Naive thymus-derived CD4-positive, alpha-beta T cell (primary cell): ENCODE measurements at regions not wholly inside any gene's neighbourhood (a gene's known extent, or its start where the extent isn't known, plus 50 kb on each side); places are given as distances from the start of the nearest gene placed in this dataset.

ENCODE experiments used
- ATAC-seq: fragments of 150-1000 bp; cut with Tn5 transposase; 2 replicates; pipeline ENCODE4 v1.10.0; 2021; ENCODE audit warnings: mild to moderate bottlenecking, moderate library complexity
- CTCF ChIA-PET: fragments of 350-600 bp; sonication (Branson Sonifier 250); formaldehyde crosslinking; loops from one replicate; lab custom pipeline; 2021; ENCODE audit warnings: antibody characterized with exemption; lab: Charles Lee
- POLR2A ChIA-PET: fragments of 350-600 bp; sonication (Branson Sonifier 250); formaldehyde crosslinking; loops from one replicate; lab custom pipeline; 2021; ENCODE audit warnings: antibody characterized with exemption, inconsistent platforms; lab: Charles Lee
- DNase-seq, 9 donors: peaks; one replicate each; pipeline versions ENCODE4 v3.0.0 to v3.0.0-alpha.2; 2020 to 2022; ENCODE audit warnings: mixed read lengths in 1 of 9
- H3K27ac ChIP-seq: one replicate; pipeline ENCODE4 v1.7.0; 2013; ENCODE audit warnings: mild to moderate bottlenecking, low read depth, low read length, moderate library complexity
- H3K27me3 ChIP-seq, 2 donors: one replicate each; pipeline ENCODE4 v1.7.0; 2013; ENCODE audit warnings: low read length in 2 of 2, mild to moderate bottlenecking in 2 of 2, moderate library complexity in 2 of 2; ENCODE audit not compliant: control insufficient read depth in 2 of 2, insufficient read depth in 2 of 2
- H3K36me3 ChIP-seq, 3 experiments: 1 replicate in 2 of 3; 2 replicates in 1 of 3; pipeline ENCODE4 v1.7.0; 2013; ENCODE audit warnings: low read length in 3 of 3, mild to moderate bottlenecking in 3 of 3, moderate library complexity in 1 of 3; ENCODE audit not compliant: insufficient read depth in 3 of 3, control insufficient read depth in 2 of 3
- H3K4me1 ChIP-seq, 2 donors: one replicate each; pipeline ENCODE4 v1.7.0; 2013; ENCODE audit warnings: low read length in 2 of 2, mild to moderate bottlenecking in 2 of 2, moderate library complexity in 1 of 2; ENCODE audit not compliant: control insufficient read depth in 2 of 2, insufficient read depth in 2 of 2
- H3K4me3 ChIP-seq: 2 replicates; pipeline ENCODE4 v1.7.0; 2013; ENCODE audit warnings: mild to moderate bottlenecking, low read length
- H3K9me3 ChIP-seq, 3 experiments: 1 replicate in 2 of 3; 2 replicates in 1 of 3; pipeline ENCODE4 v1.7.0; 2013; ENCODE audit warnings: low read length in 3 of 3; ENCODE audit not compliant: control insufficient read depth in 2 of 3
- H3K27ac Mint-ChIP-seq, 9 donors: one replicate each; pipeline ENCODE4 v1.8.0; 2020 to 2022; ENCODE audit warnings: mixed read lengths in 9 of 9, mild to moderate bottlenecking in 8 of 9, moderate library complexity in 5 of 9, inconsistent platforms in 2 of 9
- H3K27me3 Mint-ChIP-seq, 5 donors: one replicate each; pipeline ENCODE4 v1.8.0; 2021 to 2022; ENCODE audit warnings: mixed read lengths in 5 of 5, mild to moderate bottlenecking in 1 of 5
- H3K36me3 Mint-ChIP-seq, 5 donors: one replicate each; pipeline ENCODE4 v1.8.0; 2020 to 2022; ENCODE audit warnings: mixed read lengths in 5 of 5, mild to moderate bottlenecking in 3 of 5, inconsistent platforms in 1 of 5
- H3K4me1 Mint-ChIP-seq, 7 donors: one replicate each; pipeline ENCODE4 v1.8.0; 2020 to 2022; ENCODE audit warnings: mixed read lengths in 7 of 7, mild to moderate bottlenecking in 3 of 7, inconsistent platforms in 1 of 7
- H3K4me3 Mint-ChIP-seq, 10 donors: one replicate each; pipeline ENCODE4 v1.8.0; 2020 to 2022; ENCODE audit warnings: mild to moderate bottlenecking in 10 of 10, mixed read lengths in 10 of 10, moderate library complexity in 6 of 10, inconsistent platforms in 2 of 10
- H3K9me3 Mint-ChIP-seq, 11 donors: one replicate each; pipeline ENCODE4 v1.8.0; 2020 to 2022; ENCODE audit warnings: mixed read lengths in 11 of 11, mild to moderate bottlenecking in 4 of 11, inconsistent platforms in 1 of 11, moderate library complexity in 1 of 11
- intact Hi-C, 2 donors: fragments of 100-400 bp; cut with micrococcal nuclease; formaldehyde crosslinking; loops; one replicate each; pipeline ENCODE4 v1.15.1; 2023

DNA sequence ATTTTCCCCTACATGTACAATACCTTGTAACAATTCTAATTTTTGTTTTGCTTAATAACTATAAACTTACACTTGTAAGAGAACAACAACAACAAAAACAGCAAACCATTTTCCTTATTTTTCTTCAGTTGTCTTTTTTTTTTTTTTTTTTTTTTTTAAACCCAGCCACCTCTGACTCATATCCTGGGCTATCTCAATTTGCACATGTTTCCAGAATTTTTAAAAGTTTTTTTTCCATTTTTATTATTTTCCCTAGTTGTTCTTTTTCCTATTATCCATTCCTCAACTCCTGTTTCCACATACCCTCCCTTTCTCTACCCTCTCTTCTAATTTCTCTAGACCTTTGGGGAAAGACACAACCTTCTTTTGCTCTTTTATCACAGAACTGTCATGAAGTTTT, 112.5 kb downstream of the EFEMP1 start:
- H3K27ac ChIP-seq: no peak overlapping the region
- Mint-ChIP-seq H3K27me3 (peaks cover 0 to 21% (median 10%) of the 10 kb centered on the region in 5 donors), H3K4me3 (no peak overlapping the region), H3K27ac (no peak overlapping the region), H3K36me3 (no peaks in the 10 kb centered on the region), H3K9me3 (peaks cover 0 to 5% (median 0%) of the 10 kb centered on the region in 11 donors), H3K4me1 (no peaks in the 10 kb centered on the region)
- H3K4me3 ChIP-seq: no peak overlapping the region
- ChIA-PET POLR2A (no interaction called here), CTCF (no interaction called here)
- DNase-seq (no peak), ATAC-seq (no peak)
- no peaks in the 10 kb centered on the region for H3K27me3 ChIP-seq
- H3K4me1 ChIP-seq: no peaks in the 10 kb centered on the region
- H3K9me3 ChIP-seq: no peaks in the 10 kb centered on the region
- no peaks in the 10 kb centered on the region for H3K36me3 ChIP-seq
- intact Hi-C loops: no loop called here

DNA sequence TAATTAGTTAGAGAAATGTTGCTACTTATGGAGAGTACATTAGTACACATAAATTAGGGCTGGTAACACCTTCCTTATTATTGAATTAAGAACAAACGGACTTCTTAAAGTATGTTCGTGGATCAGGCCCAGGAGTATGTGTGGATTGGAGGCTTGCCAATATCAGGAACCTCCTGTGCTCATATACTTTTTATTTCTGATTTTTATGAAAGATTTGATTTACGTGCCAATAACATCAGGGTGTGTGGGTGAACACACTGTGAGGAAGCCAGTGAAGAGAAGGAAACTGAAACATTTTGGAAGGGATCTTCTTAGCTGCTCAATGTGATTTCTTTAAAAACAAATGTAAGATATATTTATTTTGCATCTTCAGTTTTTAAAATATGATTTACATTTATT, 113.0 kb downstream of the EFEMP1 start:
- Mint-ChIP-seq H3K4me1 (no peaks in the 10 kb centered on the region), H3K27me3 (peaks cover 0 to 25% (median 10%) of the 10 kb centered on the region in 5 donors), H3K4me3 (no peak overlapping the region), H3K27ac (no peak overlapping the region), H3K9me3 (peaks cover 0 to 5% (median 0%) of the 10 kb centered on the region in 11 donors), H3K36me3 (no peaks in the 10 kb centered on the region)
- H3K27ac ChIP-seq: no peak overlapping the region
- H3K36me3 ChIP-seq: no peaks in the 10 kb centered on the region
- intact Hi-C loops: no loop called here
- no peaks in the 10 kb centered on the region for H3K9me3 ChIP-seq
- no peak overlapping the region for H3K4me3 ChIP-seq
- no peak for ATAC-seq
- ChIA-PET POLR2A (no interaction called here), CTCF (no interaction called here)
- H3K27me3 ChIP-seq: no peaks in the 10 kb centered on the region
- DNase-seq: no peak
- no peaks in the 10 kb centered on the region for H3K4me1 ChIP-seq

DNA sequence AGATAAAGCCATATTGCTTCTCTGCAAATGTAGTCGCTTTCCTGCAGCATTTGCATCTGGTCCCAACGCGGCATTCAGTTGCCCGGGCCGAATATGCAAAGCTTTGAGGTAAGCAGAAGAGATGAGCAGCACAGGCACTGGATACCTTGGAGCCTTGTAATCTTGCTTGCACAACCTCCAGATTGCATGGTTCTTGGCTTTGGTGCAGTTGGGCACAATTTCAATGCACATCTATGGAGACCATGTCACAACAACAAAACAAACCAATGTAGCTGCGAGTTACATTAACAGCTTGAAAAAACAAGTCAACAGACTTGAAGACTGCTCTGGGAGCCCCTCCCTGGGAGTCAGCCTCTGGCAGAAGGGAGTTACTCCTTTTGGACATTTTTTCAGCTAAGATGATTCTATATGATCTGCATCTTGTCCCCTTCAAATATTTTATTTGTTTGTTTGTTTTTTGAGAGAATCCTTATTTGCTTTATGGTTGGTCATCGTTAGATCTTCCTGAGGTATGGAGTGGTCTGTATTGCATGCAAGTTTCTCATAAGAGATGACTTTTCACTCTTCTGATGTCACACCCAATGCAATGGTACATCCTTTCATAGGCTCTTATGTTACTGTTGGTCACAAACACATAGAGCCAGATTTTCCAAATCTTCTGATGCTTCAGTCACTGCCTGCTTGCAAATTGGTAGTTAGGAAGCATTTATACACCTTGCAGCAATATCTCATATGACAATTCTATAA, 113.5 kb downstream of the EFEMP1 start:
- Histone ChIP-seq H3K27me3 (no peaks in the 10 kb centered on the region), H3K27ac (no peak overlapping the region), H3K36me3 (no peaks in the 10 kb centered on the region), H3K4me3 (no peak overlapping the region), H3K4me1 (no peaks in the 10 kb centered on the region), H3K9me3 (no peaks in the 10 kb centered on the region)
- POLR2A ChIA-PET: no interaction called here
- peaks cover 0 to 5% (median 0%) of the 10 kb centered on the region in 11 donors for H3K9me3 Mint-ChIP-seq
- no peaks in the 10 kb centered on the region for H3K36me3 Mint-ChIP-seq
- CTCF ChIA-PET: no interaction called here
- ATAC-seq (no peak), DNase-seq (no peak)
- intact Hi-C loops: no loop called here
- H3K4me1 Mint-ChIP-seq: no peaks in the 10 kb centered on the region
- H3K4me3 Mint-ChIP-seq: no peak overlapping the region
- no peak overlapping the region for H3K27ac Mint-ChIP-seq
- peaks cover 0 to 28% (median 10%) of the 10 kb centered on the region in 5 donors for H3K27me3 Mint-ChIP-seq

DNA sequence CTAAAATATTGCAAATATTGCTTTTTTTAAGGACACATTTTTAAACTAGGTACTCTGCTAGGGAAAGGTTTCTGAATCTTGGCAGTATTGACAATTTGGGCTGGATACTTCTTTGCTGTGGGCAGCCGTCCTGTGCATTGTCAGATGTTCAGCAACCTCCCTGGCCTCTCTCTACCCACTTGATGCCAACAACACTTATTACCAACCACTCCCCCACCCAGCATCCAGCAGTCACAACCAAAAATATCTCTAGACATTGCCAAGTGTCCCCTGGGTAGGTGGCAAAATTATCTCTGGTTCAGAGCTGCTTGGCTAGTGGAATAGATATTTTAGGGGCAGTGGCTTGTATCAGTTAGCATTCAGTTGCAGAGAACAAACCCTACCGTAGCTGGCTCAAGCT, 114.3 kb upstream of the PNPT1 start:
- H3K9me3 ChIP-seq: no peaks in the 10 kb centered on the region

DNA sequence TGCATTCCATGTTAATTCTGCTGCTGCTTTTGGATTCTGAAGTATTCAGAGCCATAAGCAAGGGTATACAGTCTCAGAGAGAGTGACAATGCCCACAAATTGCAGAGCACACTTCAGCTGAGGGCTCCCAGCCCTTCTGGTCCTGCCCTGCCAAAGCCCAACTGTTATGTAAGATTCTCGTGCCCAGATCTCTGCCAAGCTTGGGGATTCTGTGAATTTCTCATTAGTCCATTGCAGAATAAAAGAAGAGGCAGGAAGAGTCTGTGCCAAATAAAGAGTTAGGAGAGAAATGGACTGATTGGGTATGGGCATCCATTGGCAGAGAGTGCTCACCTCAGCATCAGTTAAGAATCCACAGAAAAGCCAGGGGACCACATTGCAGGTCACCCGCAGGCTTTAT, 112.0 kb upstream of the PNPT1 start:
- ATAC-seq (no peak), DNase-seq (no peak)
- Mint-ChIP-seq H3K27ac (no peak overlapping the region), H3K9me3 (no peaks in the 10 kb centered on the region), H3K4me3 (no peak overlapping the region), H3K4me1 (no peaks in the 10 kb centered on the region), H3K36me3 (no peaks in the 10 kb centered on the region), H3K27me3 (peaks cover 0 to 26% (median 10%) of the 10 kb centered on the region in 5 donors)
- Histone ChIP-seq H3K4me1 (no peaks in the 10 kb centered on the region), H3K27me3 (no peaks in the 10 kb centered on the region), H3K27ac (no peak overlapping the region), H3K36me3 (no peaks in the 10 kb centered on the region), H3K9me3 (no peaks in the 10 kb centered on the region), H3K4me3 (no peak overlapping the region)
- CTCF ChIA-PET: no interaction called here
- intact Hi-C loops: no loop called here
- POLR2A ChIA-PET: no interaction called here

More for the DNA sequence above, 114.3 kb upstream of the PNPT1 start:
- DNase-seq (no peak), ATAC-seq (no peak)
- Histone ChIP-seq H3K27ac (no peak overlapping the region), H3K4me1 (no peaks in the 10 kb centered on the region), H3K36me3 (no peaks in the 10 kb centered on the region), H3K4me3 (no peak overlapping the region), H3K27me3 (no peaks in the 10 kb centered on the region)
- POLR2A ChIA-PET: no interaction called here
- H3K4me1 Mint-ChIP-seq: no peaks in the 10 kb centered on the region
- no peak overlapping the region for H3K4me3 Mint-ChIP-seq
- H3K27me3 Mint-ChIP-seq: peaks cover 0 to 28% (median 14%) of the 10 kb centered on the region in 5 donors
- peaks cover 0 to 5% (median 0%) of the 10 kb centered on the region in 11 donors for H3K9me3 Mint-ChIP-seq
- H3K27ac Mint-ChIP-seq: no peak overlapping the region
- CTCF ChIA-PET: no interaction called here
- H3K36me3 Mint-ChIP-seq: no peaks in the 10 kb centered on the region
- intact Hi-C loops: no loop called here

DNA sequence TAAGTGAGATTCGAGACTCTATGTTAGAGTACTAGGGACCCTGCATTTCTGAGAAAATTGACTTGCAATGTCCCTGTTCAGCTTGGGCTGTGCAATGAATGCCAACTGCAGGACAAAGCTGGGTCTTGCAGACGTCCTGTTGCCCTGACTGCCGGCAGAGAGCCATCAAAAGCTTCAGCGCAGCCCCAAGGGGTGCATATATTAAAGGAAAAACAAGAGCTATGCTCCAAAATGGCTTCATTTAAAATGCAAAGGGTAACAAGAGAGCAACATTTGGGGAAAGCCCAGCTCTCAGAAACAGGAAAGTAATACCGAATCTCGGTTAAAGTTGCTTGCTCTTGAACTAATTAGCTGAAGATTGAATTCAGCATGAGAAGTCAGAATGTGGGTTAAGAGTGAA, 110.9 kb upstream of the PNPT1 start:
- H3K36me3 ChIP-seq: no peaks in the 10 kb centered on the region
- H3K27ac Mint-ChIP-seq: no peak overlapping the region
- H3K4me1 Mint-ChIP-seq: no peaks in the 10 kb centered on the region
- no peak overlapping the region for H3K4me3 Mint-ChIP-seq
- H3K27me3 ChIP-seq: no peaks in the 10 kb centered on the region
- H3K9me3 Mint-ChIP-seq: no peaks in the 10 kb centered on the region
- H3K4me1 ChIP-seq: no peaks in the 10 kb centered on the region
- no peaks in the 10 kb centered on the region for H3K9me3 ChIP-seq
- ATAC-seq (no peak), DNase-seq (no peak)
- H3K36me3 Mint-ChIP-seq: no peaks in the 10 kb centered on the region
- peaks cover 0 to 24% (median 10%) of the 10 kb centered on the region in 5 donors for H3K27me3 Mint-ChIP-seq
- H3K27ac ChIP-seq: no peak overlapping the region
- CTCF ChIA-PET: no interaction called here
- no peak overlapping the region for H3K4me3 ChIP-seq
- POLR2A ChIA-PET: no interaction called here
- intact Hi-C loops: no loop called here

DNA sequence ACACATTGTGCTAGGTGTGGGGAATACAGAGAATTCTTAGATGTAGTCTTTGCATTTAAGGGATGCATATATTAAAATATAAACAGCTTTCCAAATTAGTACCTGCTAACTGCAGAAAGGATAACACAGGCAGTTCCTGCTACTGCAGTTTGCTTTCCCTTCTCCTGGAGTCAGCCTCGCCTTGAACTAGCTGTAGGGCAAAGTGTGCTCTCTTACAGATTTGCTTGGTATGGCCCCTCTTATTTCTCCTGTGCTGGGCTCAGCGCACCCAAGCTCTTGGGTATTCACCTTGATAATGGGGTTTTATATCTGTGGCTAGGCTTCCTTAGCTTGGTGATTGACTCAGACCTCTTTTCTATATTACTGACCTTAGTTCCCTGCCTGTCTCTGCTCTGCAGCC, 108.4 kb upstream of the PNPT1 start:
- CTCF ChIA-PET: no interaction called here

More for the DNA sequence above, 108.4 kb upstream of the PNPT1 start:
- H3K27me3 Mint-ChIP-seq: peaks cover 0 to 21% (median 10%) of the 10 kb centered on the region in 5 donors
- H3K27ac ChIP-seq: no peak overlapping the region
- no peak overlapping the region for H3K27ac Mint-ChIP-seq
- peaks cover 0 to 4% (median 0%) of the 10 kb centered on the region in 11 donors for H3K9me3 Mint-ChIP-seq
- H3K27me3 ChIP-seq: no peaks in the 10 kb centered on the region
- intact Hi-C loops: no loop called here
- no peaks in the 10 kb centered on the region for H3K36me3 Mint-ChIP-seq
- no peaks in the 10 kb centered on the region for H3K4me1 Mint-ChIP-seq
- H3K4me3 Mint-ChIP-seq: no peak overlapping the region
- H3K36me3 ChIP-seq: no peaks in the 10 kb centered on the region
- H3K4me1 ChIP-seq: no peaks in the 10 kb centered on the region
- POLR2A ChIA-PET: no interaction called here
- no peak for DNase-seq
- ATAC-seq: no peak
- no peak overlapping the region for H3K4me3 ChIP-seq
- H3K9me3 ChIP-seq: no peaks in the 10 kb centered on the region
